HG03378 (cell line): ENCODE measurements at regions not wholly inside any gene's neighbourhood (a gene's known extent, or its start where the extent isn't known, plus 50 kb on each side); places are given as distances from the start of the nearest gene placed in this dataset.
"Not testable (repeated sequence)": the region's sequence is repeated elsewhere in the genome, so short reads cannot be mapped to it uniquely, and the experiment has no call there.

Source experiments
- ATAC-seq: cut with Tn5 transposase; IDR thresholded peaks from one replicate; pipeline ENCODE4 v1.9.1; 2021; ENCODE audit warnings: mild to moderate bottlenecking, moderate library complexity; ENCODE audit not compliant: unreplicated experiment

GRCh38 chr6:23531666-23532065 is 594.3 kb upstream of the NRSN1 start:
- ATAC-seq = no peak

GRCh38 chr6:23532227-23532626 is 593.8 kb upstream of the NRSN1 start:
- ATAC-seq = no peak

GRCh38 chr6:23533311-23533710 is 592.7 kb upstream of the NRSN1 start:
- ATAC-seq = no peak

GRCh38 chr6:23533944-23534343 is 592.1 kb upstream of the NRSN1 start:
- ATAC-seq = no peak

- no peak for ATAC-seq
Measured at GRCh38 chr6:23534351-23534750, 591.7 kb upstream of the NRSN1 start.

GRCh38 chr6:23535101-23535500 is 590.9 kb upstream of the NRSN1 start:
- no peak for ATAC-seq

GRCh38 chr6:23537828-23538227 is 588.2 kb upstream of the NRSN1 start:
- no peak for ATAC-seq

GRCh38 chr6:23547851-23548250 is 578.2 kb upstream of the NRSN1 start:
- no peak for ATAC-seq

GRCh38 chr6:23554953-23555352 is 571.1 kb upstream of the NRSN1 start:
- not testable (repeated sequence) for ATAC-seq

- ATAC-seq = no peak
Measured at GRCh38 chr6:23559587-23560343, 566.2 kb upstream of the NRSN1 start.

- ATAC-seq = no peak
Measured at GRCh38 chr6:23561732-23562131, 564.3 kb upstream of the NRSN1 start.

- ATAC-seq = no peak
Measured at GRCh38 chr6:23562554-23562953, 563.5 kb upstream of the NRSN1 start.

- ATAC-seq = no peak
Measured at GRCh38 chr6:23563323-23563722, 562.7 kb upstream of the NRSN1 start.

GRCh38 chr6:23566418-23566817 is 559.6 kb upstream of the NRSN1 start:
- no peak for ATAC-seq

GRCh38 chr6:23568292-23568691 is 557.7 kb upstream of the NRSN1 start:
- ATAC-seq = no peak

- no peak for ATAC-seq
Measured at GRCh38 chr6:23584134-23584763, 541.8 kb upstream of the NRSN1 start.

- ATAC-seq = no peak
Measured at GRCh38 chr6:23587582-23587981, 538.4 kb upstream of the NRSN1 start.

- ATAC-seq = no peak
Measured at GRCh38 chr6:23589811-23590210, 536.2 kb upstream of the NRSN1 start.

- no peak for ATAC-seq
Measured at GRCh38 chr6:23590498-23591126, 535.4 kb upstream of the NRSN1 start.

- ATAC-seq = no peak
Measured at GRCh38 chr6:23591761-23592160, 534.3 kb upstream of the NRSN1 start.

GRCh38 chr6:23600118-23600517 is 525.9 kb upstream of the NRSN1 start:
- no peak for ATAC-seq

- no peak for ATAC-seq
Measured at GRCh38 chr6:23601811-23602345, 524.1 kb upstream of the NRSN1 start.
